B cell (primary cell): ENCODE measurements at regions not wholly inside any gene's neighbourhood (a gene's known extent, or its start where the extent isn't known, plus 50 kb on each side); places are given as distances from the start of the nearest gene placed in this dataset.

Source experiments
- ATAC-seq: fragments of 200-7000 bp; cut with Tn5 transposase; one replicate; pipeline ENCODE4 v1.10.0; 2021; ENCODE audit warnings: low read depth, mild to moderate bottlenecking, moderate number of reproducible peaks, moderate library complexity
- CTCF ChIA-PET: fragments of 350-600 bp; sonication (Branson Sonifier 250); formaldehyde crosslinking; loops from one replicate; lab custom pipeline; 2021; ENCODE audit warnings: antibody characterized with exemption, inconsistent platforms; lab: Charles Lee
- POLR2A ChIA-PET: fragments of 350-600 bp; sonication (Branson Sonifier 250); formaldehyde crosslinking; loops from one replicate; lab custom pipeline; 2021; ENCODE audit warnings: antibody characterized with exemption; lab: Charles Lee
- DNase-seq: peaks from one replicate; pipeline ENCODE4 v3.0.0; 2013
- H2AFZ ChIP-seq: 2 replicates; pipeline ENCODE4 v1.6.1; 2012; ENCODE audit warnings: mild to moderate bottlenecking, low read depth, low read length; ENCODE audit not compliant: insufficient read depth, poor library complexity, severe bottlenecking
- H3K27ac ChIP-seq, 2 donors: 1 replicate in 1 of 2; 2 replicates in 1 of 2; pipeline ENCODE4 v1.5.1; 2012 to 2013; ENCODE audit warnings: low read length in 2 of 2, mild to moderate bottlenecking in 2 of 2, moderate library complexity in 1 of 2
- H3K27me3 ChIP-seq, 4 experiments: fragments of 200-600 bp in 1 of 4; sonication (generic) in 1 of 4; replicated peaks in 1 of 4; 1 replicate in 2 of 4; 2 replicates in 2 of 4; pipeline versions ENCODE4 v1.6.1 to v1.7.0; 2013 to 2016; ENCODE audit warnings: low read length in 3 of 4, mild to moderate bottlenecking in 2 of 4, mixed read lengths in 1 of 4, moderate library complexity in 1 of 4; ENCODE audit not compliant: insufficient read depth in 4 of 4, control insufficient read depth in 3 of 4; ENCODE audit errors: control extremely low read depth in 1 of 4
- H3K36me3 ChIP-seq, 2 experiments: replicated peaks in 1 of 2; 1 replicate in 1 of 2; 2 replicates in 1 of 2; pipeline versions ENCODE4 v1.6.1 to v1.7.1; 2013; ENCODE audit warnings: low read length in 1 of 2; ENCODE audit not compliant: insufficient read depth in 2 of 2, control insufficient read depth in 1 of 2; ENCODE audit errors: control extremely low read depth in 1 of 2, extremely low read depth in 1 of 2
- H3K4me1 ChIP-seq, 2 donors: fragments of 200-600 bp in 1 of 2; sonication (generic) in 1 of 2; 1 replicate in 1 of 2; 2 replicates in 1 of 2; pipeline versions ENCODE4 v1.5.1 to v1.6.1; 2013 to 2017; ENCODE audit warnings: low read length in 2 of 2; ENCODE audit not compliant: control insufficient read depth in 2 of 2, insufficient read depth in 2 of 2
- H3K4me2 ChIP-seq: replicated peaks from 2 replicates; pipeline ENCODE3; 2012; ENCODE audit warnings: mild to moderate bottlenecking, low read depth, low read length; ENCODE audit not compliant: poor library complexity, severe bottlenecking
- H3K4me3 ChIP-seq, 5 experiments: fragments of 200-600 bp in 1 of 5; sonication (generic) in 1 of 5; 1 replicate in 3 of 5; 2 replicates in 2 of 5; pipeline versions ENCODE4 v1.5.1 to v1.7.0; 2011 to 2016; ENCODE audit warnings: low read length in 4 of 5, mild to moderate bottlenecking in 4 of 5, low read depth in 2 of 5, control low read depth in 1 of 5, moderate library complexity in 1 of 5; ENCODE audit not compliant: insufficient read depth in 1 of 5; ENCODE audit errors: control extremely low read depth in 1 of 5, extremely low read depth in 1 of 5
- H3K79me2 ChIP-seq: fragments of 200-600 bp; sonication (generic); one replicate; pipeline ENCODE4 v1.6.0; 2016; ENCODE audit warnings: low read length; ENCODE audit not compliant: control insufficient read depth, insufficient read depth
- H3K9ac ChIP-seq: fragments of 200-600 bp; sonication (generic); 2 replicates; pipeline ENCODE4 v1.6.1; 2017; ENCODE audit warnings: mild to moderate bottlenecking, low read length, moderate library complexity
- H3K9me3 ChIP-seq, 3 donors: one replicate each; pipeline versions ENCODE4 v1.6.1 to v1.7.1; 2013; ENCODE audit warnings: low read length in 2 of 3; ENCODE audit not compliant: control insufficient read depth in 2 of 3, insufficient read depth in 1 of 3; ENCODE audit errors: control extremely low read depth in 1 of 3
- H4K20me1 ChIP-seq: 2 replicates; pipeline ENCODE4 v1.6.0; 2012; ENCODE audit warnings: mild to moderate bottlenecking, low read length; ENCODE audit not compliant: insufficient read depth, control insufficient read depth, poor library complexity, severe bottlenecking
- H3K27ac Mint-ChIP-seq: one replicate; pipeline ENCODE4 v1.8.0; 2021; ENCODE audit warnings: mixed read lengths
- H3K27me3 Mint-ChIP-seq: one replicate; pipeline ENCODE4 v1.8.0; 2021; ENCODE audit warnings: mixed read lengths
- H3K4me1 Mint-ChIP-seq: one replicate; pipeline ENCODE4 v1.8.0; 2021; ENCODE audit warnings: mixed read lengths
- H3K4me3 Mint-ChIP-seq: one replicate; pipeline ENCODE4 v1.8.0; 2021; ENCODE audit warnings: mixed read lengths
- H3K9me3 Mint-ChIP-seq: one replicate; pipeline ENCODE4 v1.8.0; 2022; ENCODE audit warnings: mixed read lengths; ENCODE audit not compliant: insufficient read depth
- CTCF ChIP-seq: fragments of 200-600 bp; IDR thresholded peaks from one replicate; pipeline ENCODE4 v1.8.0; 2022; ENCODE audit warnings: antibody characterized with exemption, mild to moderate bottlenecking
- EZH2 ChIP-seq: IDR thresholded peaks from 2 replicates; pipeline ENCODE4 v1.6.1; 2012; ENCODE audit warnings: borderline replicate concordance, low read depth, mild to moderate bottlenecking, moderate library complexity, low read length; ENCODE audit not compliant: insufficient read depth, poor library complexity, severe bottlenecking
- WGBS: methylation state at CpG from one replicate; pipeline ENCODE4 v1.1.5; 2013; ENCODE audit warnings: missing lambda C conversion rate; ENCODE audit not compliant: insufficient coverage; 5-methylcytosine and 5-hydroxymethylcytosine counted together
- intact Hi-C: fragments of 100-400 bp; cut with micrococcal nuclease; formaldehyde crosslinking; loops from one replicate; pipeline ENCODE4 v1.10.0; 2022

- Histone ChIP-seq H3K27ac (no peak overlapping the region), H3K36me3 (no peaks in the 10 kb centered on the region), H3K4me1 (no peaks in the 10 kb centered on the region), H4K20me1 (no peaks in the 10 kb centered on the region), H3K79me2 (no peaks in the 10 kb centered on the region), H2AFZ (no peak overlapping the region), H3K9ac (no peak overlapping the region), H3K4me3 (no peak overlapping the region), H3K4me2 (no peak overlapping the region), H3K27me3 (no peaks in the 10 kb centered on the region), H3K9me3 (no peaks in the 10 kb centered on the region)
- TF ChIP-seq CTCF = no peak
- no peak for TF ChIP-seq EZH2
- Mint-ChIP-seq H3K4me3 (no peak overlapping the region), H3K27ac (no peak overlapping the region), H3K4me1 (no peaks in the 10 kb centered on the region), H3K9me3 (peaks cover 5% of the 10 kb centered on the region), H3K27me3 (no peaks in the 10 kb centered on the region)
- ATAC-seq (no peak), DNase-seq (no peak)
- ChIA-PET CTCF (no interaction called here), POLR2A (no interaction called here)
- intact Hi-C loops = no loop called here
- WGBS = 100% methylated on average over 3 of the region's 8 CpGs
Observed at GRCh38 chr13:109615721-109616420, 170.5 kb downstream of the IRS2 start.

GRCh38 chr13:109611912-109612691 is 174.3 kb downstream of the IRS2 start:
- no peak for TF ChIP-seq CTCF
- no peak for TF ChIP-seq EZH2
- Mint-ChIP-seq H3K27ac (no peak overlapping the region), H3K4me1 (no peaks in the 10 kb centered on the region), H3K27me3 (peaks cover 3% of the 10 kb centered on the region), H3K4me3 (no peak overlapping the region), H3K9me3 (no peaks in the 10 kb centered on the region)
- Histone ChIP-seq H2AFZ (no peak overlapping the region), H4K20me1 (no peaks in the 10 kb centered on the region), H3K9ac (no peak overlapping the region), H3K27me3 (no peaks in the 10 kb centered on the region), H3K79me2 (no peaks in the 10 kb centered on the region), H3K4me3 (no peak overlapping the region), H3K9me3 (no peaks in the 10 kb centered on the region), H3K27ac (no peak overlapping the region), H3K36me3 (no peaks in the 10 kb centered on the region), H3K4me2 (no peak overlapping the region), H3K4me1 (no peaks in the 10 kb centered on the region)
- intact Hi-C loops = no loop called here
- ATAC-seq = no peak
- WGBS = 100% methylated on average over 1 of the region's 3 CpGs
- DNase-seq = no peak
- POLR2A ChIA-PET = no interaction called here
- CTCF ChIA-PET = interaction anchor here (1.0 kb wide), 1 partner anchor 179 kb away, joined by 3 read pairs; no protein-coding TSS in a partner anchor
